ENCODE measurements at regions not wholly inside any gene's neighbourhood (a gene's known extent, or its start where the extent isn't known, plus 50 kb on each side); places are given as distances from the start of the nearest gene placed in this dataset.

DNA sequence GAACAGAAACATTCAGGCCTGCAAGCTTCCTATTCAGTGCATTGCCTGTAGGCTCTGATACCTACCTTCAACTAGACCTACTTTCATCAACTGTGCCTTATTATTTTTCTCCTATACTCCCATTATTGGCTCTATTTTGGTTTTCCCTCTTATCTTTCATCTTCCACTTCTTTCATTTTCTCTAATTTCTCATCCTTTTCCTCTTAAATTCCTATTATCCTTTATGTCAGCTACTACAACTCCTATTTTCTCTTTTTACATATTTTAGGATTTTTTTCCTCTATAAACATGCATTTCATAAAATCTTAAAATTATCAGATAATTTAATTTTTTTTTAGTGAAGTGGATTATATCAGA lies 61.6 kb upstream of the PRDM8 start (continued):
- TF ChIP-seq GTF2F1 (IDR thresholded peaks at IDR 0.05; ENCODE audit: borderline replicate concordance, low read depth, low read length), result no peak
- TF ChIP-seq RNF2 (IDR thresholded peaks at IDR 0.05; ENCODE audit: borderline replicate concordance, low read depth, low read length, missing control alignments, poor library complexity, severe bottlenecking), result no peak
